Adrenal gland (tissue), 9 donors: ENCODE measurements at regions not wholly inside any gene's neighbourhood (a gene's known extent, or its start where the extent isn't known, plus 50 kb on each side); places are given as distances from the start of the nearest gene placed in this dataset.

Experiments
- DNase-seq, 7 donors: peaks; one replicate each; pipeline ENCODE4 v3.0.0-alpha.2; 2019 to 2020
- H3K27ac ChIP-seq, 5 donors: fragments of 200-600 bp; sonication (generic) in 4 of 5; 1 replicate in 3 of 5; 2 replicates in 2 of 5; pipeline versions ENCODE4 v1.5.1 to v1.8.0; 2016 to 2020; ENCODE audit warnings: mild to moderate bottlenecking in 1 of 5
- H3K27me3 ChIP-seq: fragments of 200-600 bp; 2 replicates; pipeline ENCODE4 v1.8.0; 2021
- H3K36me3 ChIP-seq, 2 donors: fragments of 200-600 bp; replicated peaks in 1 of 2; 1 replicate in 1 of 2; 2 replicates in 1 of 2; pipeline versions ENCODE4 v1.5.1 to v1.8.0; 2018 to 2022
- H3K4me1 ChIP-seq, 2 donors: fragments of 200-600 bp; replicated peaks in 1 of 2; 1 replicate in 1 of 2; 2 replicates in 1 of 2; pipeline versions ENCODE4 v1.5.1 to v1.8.0; 2018 to 2021
- H3K4me3 ChIP-seq, 4 donors: fragments of 200-600 bp; sonication (generic) in 3 of 4; one replicate each; pipeline ENCODE4 v1.5.1; 2016 to 2018
- H3K9me3 ChIP-seq, 3 donors: fragments of 200-600 bp; sonication (generic) in 1 of 3; replicated peaks in 1 of 3; 1 replicate in 2 of 3; 2 replicates in 1 of 3; pipeline versions ENCODE4 v1.5.1 to v1.8.0; 2016 to 2021
- POLR2A ChIP-seq, 2 donors: fragments of 450-650 bp; IDR thresholded peaks; one replicate each; pipeline ENCODE4 v1.6.1; 2017; ENCODE audit warnings: antibody characterized with exemption in 2 of 2, mild to moderate bottlenecking in 2 of 2, moderate library complexity in 1 of 2
- WGBS, 4 donors: extraction: QIAGEN DNeasy Blood & Tissue Kit in 2 of 4; methylation state at CpG; one replicate each; pipeline versions ENCODE4 v1.1.5 to v1.1.7; 2013 to 2017; 5-methylcytosine and 5-hydroxymethylcytosine counted together
- intact Hi-C, 2 donors: fragments of 100-400 bp; cut with DNase I; formaldehyde crosslinking; loops; one replicate each; pipeline versions ENCODE4 v1.14.1 to v1.15.0; 2022 to 2023
- TF ChIP-seq, protein P1 (sequence below), 6 experiments: fragments of 450-650 bp in 4 of 6; fragments of 200-600 bp in 2 of 6; sonication (generic) in 1 of 6; IDR thresholded peaks; 1 replicate in 5 of 6; 2 replicates in 1 of 6; pipeline versions ENCODE4 v1.5.1 to v1.8.0; 2016 to 2021; ENCODE audit warnings: antibody characterized with exemption in 6 of 6, mild to moderate bottlenecking in 2 of 6, moderate library complexity in 1 of 6
- donor health status: healthy with polysubstance abuse.
- donor health status: Bipolar disorder and iron deficiency.
- donor health status: DM: yes; HTN: yes; CAD: no.
- donor health status: DM: no; HTN: no; CAD: no.
- donor health status: DM: no; HTN: no; CAD: no.

DNA sequence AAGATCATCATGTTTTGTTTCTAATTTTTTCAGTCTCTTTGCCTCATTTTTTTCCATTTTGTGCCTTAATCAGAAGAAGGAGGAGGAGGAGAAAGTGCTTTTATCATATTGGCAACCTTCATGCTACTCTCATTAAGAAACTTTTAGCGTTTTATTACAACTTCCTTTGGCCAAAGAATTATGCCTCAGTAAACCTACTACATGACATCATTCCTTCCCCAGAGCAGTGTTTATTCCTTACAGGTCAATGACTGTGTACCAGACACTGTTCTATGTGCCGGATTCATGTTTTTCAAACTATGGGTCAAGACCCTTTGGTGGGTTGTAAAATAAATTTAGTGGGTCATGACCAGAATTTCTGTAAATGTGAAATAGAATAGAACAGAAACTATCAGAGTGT, 110.4 kb downstream of the SLC30A10 start:
- H3K36me3 ChIP-seq, result no peaks in the 10 kb centered on the region
- H3K27me3 ChIP-seq, result peaks cover 8% of the 10 kb centered on the region
- H3K9me3 ChIP-seq, result no peaks in the 10 kb centered on the region
- 63 to 79% (median 75%) methylated on average over 2 of the region's 2 CpGs for WGBS, 4 donors
- H3K4me3 ChIP-seq, result no peak overlapping the region
- no peak overlapping the region for H3K27ac ChIP-seq
- no peak for DNase-seq
- intact Hi-C loops, result no loop called here
- TF ChIP-seq, protein P1, sequence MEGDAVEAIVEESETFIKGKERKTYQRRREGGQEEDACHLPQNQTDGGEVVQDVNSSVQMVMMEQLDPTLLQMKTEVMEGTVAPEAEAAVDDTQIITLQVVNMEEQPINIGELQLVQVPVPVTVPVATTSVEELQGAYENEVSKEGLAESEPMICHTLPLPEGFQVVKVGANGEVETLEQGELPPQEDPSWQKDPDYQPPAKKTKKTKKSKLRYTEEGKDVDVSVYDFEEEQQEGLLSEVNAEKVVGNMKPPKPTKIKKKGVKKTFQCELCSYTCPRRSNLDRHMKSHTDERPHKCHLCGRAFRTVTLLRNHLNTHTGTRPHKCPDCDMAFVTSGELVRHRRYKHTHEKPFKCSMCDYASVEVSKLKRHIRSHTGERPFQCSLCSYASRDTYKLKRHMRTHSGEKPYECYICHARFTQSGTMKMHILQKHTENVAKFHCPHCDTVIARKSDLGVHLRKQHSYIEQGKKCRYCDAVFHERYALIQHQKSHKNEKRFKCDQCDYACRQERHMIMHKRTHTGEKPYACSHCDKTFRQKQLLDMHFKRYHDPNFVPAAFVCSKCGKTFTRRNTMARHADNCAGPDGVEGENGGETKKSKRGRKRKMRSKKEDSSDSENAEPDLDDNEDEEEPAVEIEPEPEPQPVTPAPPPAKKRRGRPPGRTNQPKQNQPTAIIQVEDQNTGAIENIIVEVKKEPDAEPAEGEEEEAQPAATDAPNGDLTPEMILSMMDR (IDR thresholded peaks at IDR 0.05), result no peak
- no peak for TF ChIP-seq POLR2A (IDR thresholded peaks at IDR 0.05)
- no peaks in the 10 kb centered on the region for H3K4me1 ChIP-seq

DNA sequence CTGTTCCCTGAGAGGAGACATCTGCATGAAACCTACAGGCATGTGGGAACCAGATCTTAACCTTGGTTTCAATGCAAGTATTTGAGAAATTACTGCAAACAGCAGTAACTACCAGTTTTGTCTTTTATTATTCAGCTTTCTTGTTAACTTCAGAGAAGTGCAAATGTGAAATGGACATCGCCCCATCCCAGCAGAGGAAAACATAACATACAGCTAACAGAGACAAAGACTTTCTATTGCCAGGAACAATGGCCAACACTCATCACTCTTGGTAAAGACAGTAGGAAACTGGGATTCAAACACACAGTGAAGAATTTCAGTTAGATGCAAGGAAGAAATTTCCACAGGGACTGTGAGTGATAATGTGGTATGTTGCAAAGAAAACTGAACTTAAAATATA, 115.1 kb downstream of the SLC30A10 start:
- DNase-seq, result no peak
- 41 to 55% (median 51%) methylated on average over 1 of the region's 1 CpG for WGBS, 4 donors
- H3K4me1 ChIP-seq, result no peaks in the 10 kb centered on the region
- intact Hi-C loops, result no loop called here
- peaks cover 8% of the 10 kb centered on the region for H3K27me3 ChIP-seq
- no peak overlapping the region for H3K4me3 ChIP-seq
- H3K27ac ChIP-seq, result no peak overlapping the region
- no peaks in the 10 kb centered on the region for H3K9me3 ChIP-seq
- TF ChIP-seq, protein P1 (IDR thresholded peaks at IDR 0.05), result no peak
- TF ChIP-seq POLR2A (IDR thresholded peaks at IDR 0.05), result no peak
- H3K36me3 ChIP-seq, result no peaks in the 10 kb centered on the region

DNA sequence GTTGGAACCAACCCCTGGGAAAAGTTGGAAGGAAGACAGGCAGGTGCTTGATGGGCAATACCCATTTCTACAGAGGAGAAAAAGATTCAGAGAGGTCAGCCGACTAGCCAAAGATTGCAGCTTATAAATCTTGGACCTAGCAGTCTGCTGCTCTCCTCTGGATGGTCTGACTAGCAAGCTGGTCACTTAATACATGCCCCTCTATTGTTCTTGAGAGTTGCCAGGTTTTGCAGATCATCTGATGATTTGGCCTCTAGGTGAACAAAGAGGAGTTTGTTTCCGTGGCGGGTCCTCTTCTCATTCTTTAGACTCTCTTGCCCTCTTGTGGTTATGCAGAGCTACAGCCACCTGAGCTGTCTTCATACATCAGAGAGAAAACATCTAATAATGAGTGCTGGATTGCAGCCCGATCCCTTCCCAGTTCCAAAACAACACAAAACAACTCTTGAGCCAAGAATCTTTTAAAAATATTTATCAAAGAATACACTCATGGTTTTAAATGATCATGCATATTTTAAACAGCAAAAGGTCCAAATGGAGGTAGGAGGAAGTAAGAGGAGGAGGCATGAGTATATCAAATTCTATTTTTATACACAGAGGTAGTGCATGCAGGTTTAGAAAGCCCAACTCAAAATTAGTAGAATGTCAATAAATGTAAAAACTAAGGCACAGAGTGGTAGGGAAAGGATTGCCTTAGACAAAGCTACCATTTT, 115.7 kb downstream of the SLC30A10 start:
- no peaks in the 10 kb centered on the region for H3K9me3 ChIP-seq
- no peaks in the 10 kb centered on the region for H3K36me3 ChIP-seq
- intact Hi-C loops, result no loop called here
- no peaks in the 10 kb centered on the region for H3K4me1 ChIP-seq
- H3K27ac ChIP-seq, result no peak overlapping the region
- H3K4me3 ChIP-seq, result no peak overlapping the region
- peaks cover 8% of the 10 kb centered on the region for H3K27me3 ChIP-seq
- 21 to 23% (median 22%) methylated on average over 4 of the region's 4 CpGs for WGBS, 4 donors
- DNase-seq, result peak; percentile 17 to 65 (median 35)
- no peak for TF ChIP-seq POLR2A (IDR thresholded peaks at IDR 0.05)
- TF ChIP-seq, protein P1 (IDR thresholded peaks at IDR 0.05), result peak; percentile 66 to 80 (median 74)

DNA sequence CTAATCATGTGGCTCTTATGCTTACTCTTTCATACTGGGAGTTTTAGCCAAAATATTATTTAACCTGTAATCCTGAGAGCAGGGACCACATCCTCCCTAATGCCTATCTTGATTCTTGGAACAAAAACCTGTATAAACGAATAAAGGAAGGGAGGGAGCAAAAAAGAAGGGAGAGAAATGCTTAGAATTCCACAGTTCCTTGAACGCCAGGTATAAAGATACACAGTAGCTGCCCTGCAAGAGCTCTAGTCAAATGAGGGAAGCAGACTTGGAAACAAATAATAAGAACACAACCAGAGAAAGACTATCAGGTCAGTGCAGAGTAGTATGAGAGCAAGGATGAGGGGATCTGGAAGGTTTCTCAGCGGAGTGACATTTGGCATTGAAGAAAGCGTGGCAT, 116.3 kb downstream of the SLC30A10 start:
- Histone ChIP-seq H3K4me3 (no peak overlapping the region), H3K4me1 (no peaks in the 10 kb centered on the region), H3K9me3 (no peaks in the 10 kb centered on the region), H3K27ac (no peak overlapping the region), H3K36me3 (no peaks in the 10 kb centered on the region), H3K27me3 (peaks cover 8% of the 10 kb centered on the region)
- 46 to 53% (median 52%) methylated on average over 4 of the region's 4 CpGs for WGBS, 4 donors
- TF ChIP-seq, protein P1 (IDR thresholded peaks at IDR 0.05), result no peak
- no peak for TF ChIP-seq POLR2A (IDR thresholded peaks at IDR 0.05)
- no peak for DNase-seq
- intact Hi-C loops, result no loop called here
